GM19025 (cell line): ENCODE measurements at regions not wholly inside any gene's neighbourhood (a gene's known extent, or its start where the extent isn't known, plus 50 kb on each side); places are given as distances from the start of the nearest gene placed in this dataset.

Experiments
- ATAC-seq: cut with Tn5 transposase; IDR thresholded peaks from one replicate; pipeline ENCODE4 v1.9.1; 2021; ENCODE audit warnings: mild to moderate bottlenecking, low read depth, moderate library complexity; ENCODE audit not compliant: unreplicated experiment

- no peak for ATAC-seq
Measured at GRCh38 chr2:144285324-144285723, 234.6 kb downstream of the ZEB2 start.

DNA sequence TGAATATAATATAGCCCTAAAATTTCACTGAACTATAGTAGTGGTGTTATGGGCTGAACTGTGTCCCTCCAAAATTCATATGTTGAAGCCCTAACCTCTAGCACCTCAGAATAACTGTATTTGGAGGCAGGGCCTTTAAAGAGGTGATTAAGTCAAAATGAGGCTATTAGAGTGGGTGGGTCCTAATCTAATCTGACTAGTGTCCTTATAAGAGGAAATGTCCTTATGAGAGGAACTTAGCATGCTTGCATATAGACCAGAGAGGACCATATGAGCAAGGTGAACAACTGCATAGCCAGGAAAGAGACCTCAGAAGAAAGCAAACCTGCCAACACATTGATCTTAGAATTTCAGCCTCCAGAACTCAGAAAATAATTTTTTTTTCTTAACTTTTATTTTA is 238.4 kb downstream of the ZEB2 start:
- ATAC-seq: no peak

DNA sequence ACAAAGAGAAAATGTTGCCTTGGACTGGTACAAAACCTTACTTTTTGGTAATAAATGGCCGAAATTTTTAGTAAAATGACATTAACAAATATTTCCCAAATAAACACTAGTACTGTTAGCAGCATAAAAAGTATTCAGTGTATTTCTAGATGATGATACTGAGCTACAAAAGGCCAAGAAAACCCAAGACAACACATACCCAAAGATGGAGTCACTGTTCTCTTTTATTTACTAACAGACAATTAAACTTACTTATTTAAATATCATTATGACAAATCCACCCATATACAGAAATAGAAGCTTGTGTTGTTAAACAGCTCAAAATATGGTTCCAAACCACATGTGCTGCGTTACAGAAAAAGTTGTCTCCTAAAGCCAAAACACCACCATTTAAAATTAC is 239.9 kb downstream of the ZEB2 start:
- ATAC-seq: no peak

GRCh38 chr2:144279165-144279564 is 240.8 kb downstream of the ZEB2 start:
- ATAC-seq: no peak

DNA sequence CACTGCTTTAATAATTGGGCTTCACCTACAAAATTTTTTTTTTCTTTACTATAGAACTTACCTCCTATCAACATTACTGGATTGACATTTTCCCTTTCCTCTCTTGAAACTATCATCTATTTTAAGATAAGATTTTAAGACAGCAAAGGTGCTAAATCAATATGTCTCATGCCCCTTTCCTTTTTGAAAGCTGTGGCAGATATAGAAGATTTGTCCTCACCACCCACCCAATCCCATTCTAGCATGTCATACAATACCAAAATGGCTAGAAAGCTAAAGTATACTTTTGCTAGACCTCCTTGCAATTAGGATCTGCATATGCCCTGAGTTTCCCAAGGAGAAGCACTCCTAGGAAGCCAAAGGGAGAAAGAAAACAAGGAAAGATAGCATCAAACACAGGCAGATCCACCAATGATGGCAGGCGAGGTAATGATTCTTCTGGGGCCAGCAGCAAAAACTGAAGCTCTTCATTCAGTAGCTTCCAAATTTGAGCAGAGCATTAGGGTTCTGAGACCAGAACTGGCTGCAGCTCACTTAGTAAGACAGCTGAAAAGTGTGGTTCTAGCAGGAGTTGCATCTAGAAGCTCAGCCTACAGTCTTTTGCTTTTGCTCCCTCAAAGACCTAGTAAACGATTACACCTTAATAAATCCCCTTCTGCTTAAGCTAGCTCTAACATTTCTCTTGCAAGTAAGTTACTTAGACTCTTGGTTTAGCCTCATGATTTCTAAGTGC is 242.1 kb downstream of the ZEB2 start:
- ATAC-seq: no peak

DNA sequence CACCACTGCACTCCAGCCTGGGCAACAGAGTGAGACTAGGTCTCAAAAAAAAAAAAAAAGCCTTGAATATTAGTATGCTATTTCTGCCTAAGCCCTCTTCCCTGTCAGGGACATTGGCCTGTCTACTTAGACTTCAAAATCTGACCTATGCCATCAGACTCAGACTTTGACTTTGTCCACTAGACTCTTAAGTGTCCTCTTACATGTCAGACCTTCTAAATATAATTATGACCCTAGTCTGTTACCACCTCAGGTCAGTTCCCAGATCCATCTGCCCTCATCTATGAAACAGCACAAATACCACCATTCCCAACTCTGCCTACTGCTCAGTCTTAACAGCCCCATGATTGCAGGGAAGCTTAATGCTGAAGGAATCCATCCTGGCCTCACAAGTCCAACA is 244.6 kb downstream of the ZEB2 start:
- ATAC-seq: no peak

DNA sequence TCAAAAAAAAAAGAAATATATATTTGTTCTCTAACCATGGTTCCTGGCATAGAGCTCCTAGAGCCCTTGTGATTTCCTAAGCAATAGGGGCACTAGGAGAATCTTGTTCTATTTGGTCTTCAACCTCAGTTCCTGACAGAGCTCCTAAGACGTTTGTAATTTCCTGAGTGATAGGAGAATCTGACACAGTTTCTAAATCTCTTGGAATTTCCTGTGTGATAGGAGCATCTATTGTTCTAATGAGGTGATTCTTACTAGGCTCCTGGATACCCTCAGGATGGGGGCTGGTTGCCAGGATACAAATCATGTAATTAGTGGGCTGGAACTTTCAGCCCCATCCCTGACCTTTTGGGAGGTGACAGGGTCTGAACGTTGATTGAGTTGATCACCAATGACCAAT is 245.8 kb downstream of the ZEB2 start:
- ATAC-seq: no peak

DNA sequence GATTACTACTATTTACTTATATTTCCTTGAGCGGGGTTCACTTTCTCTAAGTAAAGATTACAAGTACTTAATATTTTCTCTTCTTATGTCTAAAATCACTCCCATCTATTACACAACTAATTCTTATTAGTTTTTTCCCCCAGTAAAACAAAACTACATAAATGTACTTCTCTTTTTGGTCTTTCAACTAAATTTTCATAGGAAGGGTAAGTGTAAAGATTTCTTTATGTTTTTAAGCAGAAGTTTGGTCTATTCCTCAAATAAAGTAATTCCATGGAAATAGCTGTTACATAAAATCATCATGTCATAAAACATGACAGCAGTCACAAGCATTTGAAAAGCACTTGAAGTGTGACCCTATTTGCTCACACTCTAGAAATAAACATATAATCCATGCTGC is 249.0 kb downstream of the ZEB2 start:
- no peak for ATAC-seq

DNA sequence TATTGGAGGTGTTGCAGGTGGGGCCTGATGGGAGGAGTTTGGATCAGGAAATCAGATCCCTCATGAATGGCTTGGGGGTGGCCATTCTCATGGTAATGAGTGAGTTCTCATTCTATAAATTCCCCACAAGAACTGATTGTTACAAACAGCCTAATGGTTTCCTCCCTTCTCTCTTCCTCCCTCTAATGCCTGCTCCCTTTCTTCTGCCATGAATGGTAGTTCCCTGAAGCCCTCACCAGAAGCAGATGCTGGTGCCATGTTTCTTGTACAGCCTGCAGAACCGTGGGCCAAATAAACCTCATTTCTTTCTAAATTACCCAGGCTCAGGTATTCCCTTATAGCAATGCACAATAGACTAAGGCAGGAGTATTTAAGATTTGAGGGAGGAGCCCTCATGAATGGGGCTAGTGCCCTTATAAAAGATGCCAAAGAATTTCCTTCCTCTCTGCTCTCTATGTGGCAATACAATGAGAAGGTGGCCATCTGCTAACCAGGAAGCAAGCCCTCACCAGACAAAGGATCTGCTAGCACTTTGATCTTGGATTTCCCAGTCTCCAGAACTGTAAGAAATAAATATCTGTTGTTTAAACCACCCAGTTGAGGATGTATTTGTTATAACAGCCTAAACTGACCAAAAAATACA is 251.8 kb downstream of the ZEB2 start:
- no peak for ATAC-seq

DNA sequence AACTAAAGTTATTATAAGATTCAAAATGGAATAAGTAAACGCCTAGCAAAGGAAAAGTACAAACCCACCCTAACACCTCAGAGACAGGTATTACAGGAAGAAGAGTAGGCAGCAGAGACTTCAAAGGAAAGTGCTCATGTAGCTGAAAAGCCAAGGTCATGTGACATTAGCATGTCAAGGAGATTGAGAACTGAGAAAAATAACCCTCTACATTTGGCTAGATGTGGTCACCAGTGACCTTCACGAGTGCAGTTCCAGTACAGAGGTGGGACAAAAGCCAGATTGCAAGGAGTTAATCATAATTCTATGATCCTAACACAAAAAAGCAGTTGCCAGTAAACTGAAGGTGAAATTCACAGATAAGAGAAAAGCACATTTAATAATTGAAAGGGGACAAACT is 252.7 kb downstream of the ZEB2 start:
- ATAC-seq: peak; percentile 90

DNA sequence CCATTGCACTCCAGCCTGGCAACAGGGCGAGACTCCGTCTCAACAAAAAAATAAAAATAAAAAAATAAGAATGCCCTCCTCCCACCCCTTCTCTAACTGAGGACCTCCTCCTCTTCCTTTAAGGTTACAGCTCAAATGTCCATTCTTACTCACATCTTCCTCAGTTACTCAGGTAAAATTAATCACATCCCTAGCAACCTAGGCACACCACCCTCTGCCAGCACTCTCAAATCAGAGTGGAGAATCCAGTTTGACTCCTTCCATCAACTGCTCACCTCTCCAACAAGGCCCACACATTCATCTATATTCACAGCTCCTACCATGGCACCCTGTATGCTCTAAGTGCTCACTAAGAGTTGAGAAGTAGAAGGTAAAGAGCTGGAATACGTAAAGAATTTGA is 254.3 kb downstream of the ZEB2 start:
- ATAC-seq: no peak

GRCh38 chr2:144261966-144262365 is 258.0 kb downstream of the ZEB2 start:
- ATAC-seq: no peak

- no peak for ATAC-seq
Measured at GRCh38 chr2:144261336-144261735, 258.6 kb downstream of the ZEB2 start.

- ATAC-seq: no peak
Measured at GRCh38 chr2:144259332-144259731, 260.6 kb downstream of the ZEB2 start.

GRCh38 chr2:144258154-144258553 is 261.8 kb downstream of the ZEB2 start:
- ATAC-seq: no peak

GRCh38 chr2:144256996-144257707 is 262.8 kb downstream of the ZEB2 start:
- ATAC-seq: no peak

DNA sequence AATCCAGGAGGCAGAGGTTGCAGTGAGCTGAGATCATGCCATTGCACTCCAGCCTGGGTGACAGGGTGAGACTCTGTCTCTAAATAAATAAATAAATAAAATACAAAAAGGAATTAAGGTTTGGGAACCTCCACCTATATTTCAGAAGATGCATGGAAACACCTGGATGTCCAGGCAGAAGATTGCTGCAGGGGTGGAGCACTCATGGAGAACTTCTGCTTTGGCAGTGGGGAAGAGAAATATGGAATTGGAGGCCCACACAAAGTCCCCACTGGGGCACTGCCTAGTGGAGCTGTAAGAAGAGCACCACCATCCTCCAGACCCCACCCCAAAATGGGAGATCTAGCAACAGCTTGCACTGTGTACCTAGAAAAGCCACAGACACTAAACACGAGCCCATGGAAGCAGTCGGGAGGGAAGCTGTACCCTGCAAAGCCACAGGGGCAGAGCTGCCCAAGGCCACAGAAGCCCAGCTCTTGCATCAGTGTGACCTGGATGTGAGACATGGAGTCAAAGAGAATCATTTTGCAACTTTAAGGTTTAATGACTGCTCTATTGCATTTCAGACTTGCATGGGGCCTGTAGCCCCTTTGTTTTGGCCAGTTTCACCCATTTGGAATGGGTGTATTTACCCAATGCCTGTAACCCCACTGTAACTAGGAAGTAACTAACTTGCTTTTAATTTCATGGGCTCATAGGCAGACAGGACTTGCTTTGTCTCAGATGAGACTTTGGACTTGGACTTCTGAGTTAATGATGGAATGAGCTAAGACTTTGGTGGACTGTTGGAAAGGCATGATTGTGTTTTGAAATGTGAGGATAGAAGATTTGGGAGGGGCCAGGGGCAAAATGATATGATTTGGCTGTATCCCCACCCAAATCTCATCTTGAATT is 265.3 kb downstream of the ZEB2 start:
- no peak for ATAC-seq

DNA sequence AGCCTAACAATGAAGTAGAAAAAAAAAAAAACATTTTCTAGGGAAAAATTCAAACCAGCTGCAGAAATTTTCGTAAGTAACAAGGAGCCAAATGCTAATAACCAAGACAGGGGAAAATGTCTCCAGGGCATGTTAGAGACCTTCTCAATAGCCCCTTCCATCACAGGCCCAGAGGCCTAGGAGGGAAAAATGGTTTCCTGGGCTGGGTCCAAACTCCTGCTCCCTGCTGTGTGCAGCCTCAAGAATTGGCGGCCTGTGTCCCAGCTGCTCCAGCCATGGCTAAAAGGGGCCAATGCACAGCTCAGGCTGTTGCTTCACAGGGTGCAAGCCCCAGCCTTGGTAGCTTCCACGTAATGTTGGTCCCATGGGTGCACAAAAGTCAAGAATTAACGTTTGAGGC is 266.2 kb downstream of the ZEB2 start:
- ATAC-seq: no peak

DNA sequence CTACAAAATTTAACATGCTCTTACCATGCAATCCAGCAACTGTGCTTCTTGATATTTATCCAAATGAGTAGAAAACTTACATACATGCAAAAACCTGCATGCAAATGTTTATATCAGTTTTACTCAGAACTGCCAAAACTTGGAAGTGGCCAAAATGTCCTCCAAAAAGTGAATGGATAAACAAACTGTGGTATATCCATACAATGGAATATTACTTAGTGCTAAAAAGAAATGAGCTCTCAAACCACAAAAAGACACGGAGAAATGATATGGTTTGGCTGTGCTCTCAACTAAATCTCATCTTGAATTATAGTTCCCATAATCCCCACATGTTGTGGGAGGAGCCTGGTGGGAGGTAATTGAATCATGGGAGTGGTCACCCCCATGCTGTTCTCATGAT is 267.2 kb downstream of the ZEB2 start:
- no peak for ATAC-seq

GRCh38 chr2:144249035-144249637 is 270.8 kb downstream of the ZEB2 start:
- ATAC-seq: no peak
